GM18517 (cell line): ENCODE measurements at regions not wholly inside any gene's neighbourhood (a gene's known extent, or its start where the extent isn't known, plus 50 kb on each side); places are given as distances from the start of the nearest gene placed in this dataset.

ENCODE experiments used
- ATAC-seq: cut with Tn5 transposase; IDR thresholded peaks from one replicate; pipeline ENCODE4 v1.9.1; 2021; ENCODE audit warnings: mild to moderate bottlenecking, moderate library complexity; ENCODE audit not compliant: unreplicated experiment

- ATAC-seq: no peak
Observed at GRCh38 chr22:49036513-49036912, 791.2 kb downstream of the BRD1 start.

- no peak for ATAC-seq
Observed at GRCh38 chr22:49035818-49036457, 791.7 kb downstream of the BRD1 start.

- ATAC-seq: no peak
Observed at GRCh38 chr22:49034836-49035817, 792.5 kb downstream of the BRD1 start.

GRCh38 chr22:49033616-49034015, 794.1 kb downstream of the BRD1 start:
- no peak for ATAC-seq

GRCh38 chr22:49032821-49033220, 794.9 kb downstream of the BRD1 start:
- no peak for ATAC-seq

- no peak for ATAC-seq
Observed at GRCh38 chr22:49031746-49032330, 795.8 kb downstream of the BRD1 start.

GRCh38 chr22:49028111-49028510, 799.6 kb downstream of the BRD1 start:
- no peak for ATAC-seq

- no peak for ATAC-seq
Observed at GRCh38 chr22:49027368-49027670, 800.4 kb downstream of the BRD1 start.

GRCh38 chr22:49026494-49027367, 800.9 kb downstream of the BRD1 start:
- no peak for ATAC-seq

- no peak for ATAC-seq
Observed at GRCh38 chr22:49025791-49026493, 801.7 kb downstream of the BRD1 start.

- no peak for ATAC-seq
Observed at GRCh38 chr22:49024775-49025440, 802.8 kb downstream of the BRD1 start.

GRCh38 chr22:49023879-49024774, 803.5 kb downstream of the BRD1 start:
- no peak for ATAC-seq

GRCh38 chr22:49023161-49023878, 804.4 kb downstream of the BRD1 start:
- ATAC-seq: no peak

- no peak for ATAC-seq
Observed at GRCh38 chr22:49022816-49023160, 804.9 kb downstream of the BRD1 start.

GRCh38 chr22:49021926-49022815, 805.5 kb downstream of the BRD1 start:
- no peak for ATAC-seq

- no peak for ATAC-seq
Observed at GRCh38 chr22:49021131-49021925, 806.3 kb downstream of the BRD1 start.
